SK-N-DZ (cell line): ENCODE measurements at regions not wholly inside any gene's neighbourhood (a gene's known extent, or its start where the extent isn't known, plus 50 kb on each side); places are given as distances from the start of the nearest gene placed in this dataset.

ENCODE experiments used
- DNase-seq: peaks from one replicate; pipeline ENCODE4 v3.0.0-alpha.2; 2015; ENCODE audit warnings: low spot score

GRCh38 chr16:77553130-77553529, 118.3 kb upstream of the ADAMTS18 start:
- DNase-seq, result peak; percentile 16

GRCh38 chr16:77555126-77555525, 120.3 kb upstream of the ADAMTS18 start:
- DNase-seq, result no peak

DNA sequence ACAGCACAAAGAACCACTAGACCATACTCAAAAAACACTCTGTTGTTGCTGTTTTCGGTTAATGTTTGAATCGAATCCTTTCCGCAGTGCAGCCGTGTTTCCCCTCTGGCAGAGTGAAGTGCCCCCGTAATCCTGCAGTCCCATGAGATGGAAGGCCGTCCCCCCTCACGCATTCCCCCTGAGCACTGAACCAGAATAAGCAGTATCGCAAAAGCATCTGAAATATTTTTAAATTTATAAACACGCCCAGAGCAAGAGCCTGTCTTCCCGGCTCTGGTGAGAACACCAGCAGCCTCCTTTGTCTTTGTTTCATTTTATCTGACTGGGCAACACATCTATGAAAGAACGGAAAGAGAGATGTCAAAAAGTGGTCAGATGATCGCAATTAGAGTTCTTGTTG, 121.0 kb upstream of the ADAMTS18 start:
- DNase-seq, result no peak

DNA sequence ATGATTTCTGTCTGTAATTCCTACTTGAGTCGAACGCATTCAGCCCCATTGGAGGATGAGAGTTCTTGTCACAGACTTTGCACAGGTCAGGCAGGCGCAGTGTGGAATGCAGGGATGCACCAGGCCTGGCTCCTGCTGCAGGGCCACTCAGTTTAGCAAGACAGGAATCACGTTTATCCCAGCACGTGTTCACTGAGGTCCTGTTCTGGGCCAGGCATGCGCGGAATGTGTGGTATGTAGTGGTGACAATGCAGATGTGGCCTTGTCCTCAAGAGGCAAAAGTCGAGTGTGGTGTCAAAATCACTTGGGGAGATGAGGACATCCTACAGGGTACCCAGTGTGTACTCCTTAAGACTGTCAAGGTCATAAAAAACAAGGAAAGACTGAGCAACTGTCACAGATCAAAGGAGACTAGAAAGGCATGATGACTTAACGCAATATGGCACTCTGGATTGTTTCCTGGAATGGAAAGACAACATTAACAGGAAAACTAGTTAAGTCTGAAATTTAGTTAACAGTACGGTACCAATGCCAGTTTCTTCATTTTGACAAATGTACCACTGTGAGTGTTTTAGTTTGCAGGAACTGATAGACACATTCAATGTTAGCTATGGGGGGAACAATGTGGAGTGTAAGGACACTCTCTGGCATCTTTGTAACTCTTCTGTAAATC, 121.5 kb upstream of the ADAMTS18 start:
- DNase-seq, result no peak

DNA sequence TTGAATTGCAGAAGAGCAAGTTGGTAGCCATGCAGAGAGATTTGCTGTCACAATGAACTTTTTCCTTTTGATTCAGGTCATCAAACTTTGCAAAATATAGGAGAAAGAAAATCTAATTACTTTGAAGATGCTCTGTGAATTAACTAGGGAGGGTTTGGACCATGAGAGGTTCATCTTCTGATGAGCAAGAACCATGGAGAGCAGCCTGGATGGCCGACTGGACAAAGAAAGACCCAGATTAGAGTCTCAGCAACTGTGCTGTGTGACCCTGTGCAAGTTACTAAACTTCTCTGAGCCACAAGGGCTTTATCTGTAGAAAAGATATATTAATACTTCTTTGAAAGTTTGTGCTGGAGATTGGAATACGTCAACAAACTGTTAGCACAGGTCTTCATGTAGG, 122.6 kb upstream of the ADAMTS18 start:
- no peak for DNase-seq

GRCh38 chr16:77558786-77559185, 124.0 kb upstream of the ADAMTS18 start:
- DNase-seq, result no peak

- DNase-seq, result no peak
These were observed 127.7 kb upstream of the ADAMTS18 start for GRCh38 chr16:77562497-77562896.

DNA sequence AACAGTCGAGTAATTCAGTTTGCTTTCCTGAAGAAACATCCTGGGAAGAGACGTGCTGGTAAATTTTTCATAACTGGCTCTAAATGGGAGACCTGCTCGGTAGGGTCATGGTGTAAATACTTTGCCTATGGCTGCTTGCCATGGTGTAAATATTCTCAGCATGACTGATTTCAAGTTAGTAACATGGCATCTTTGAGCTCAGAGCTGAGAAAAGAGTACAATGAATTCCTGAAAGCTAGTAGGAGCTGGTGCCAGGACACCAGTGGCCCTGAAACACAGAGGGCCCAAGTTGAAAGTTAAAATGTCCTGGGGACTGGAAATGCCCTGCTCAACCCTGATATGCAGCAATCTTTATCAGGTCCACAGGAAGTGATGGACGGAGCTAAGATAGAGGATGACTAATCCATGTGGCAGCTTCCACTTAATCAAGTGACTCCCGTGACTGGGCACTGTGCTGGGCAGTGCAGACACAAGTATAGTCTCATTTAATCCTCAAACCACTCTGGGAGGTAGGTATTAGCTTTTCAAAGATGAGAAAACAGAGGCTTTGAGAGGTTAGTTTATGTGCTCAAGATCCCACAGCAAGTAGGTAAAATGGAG, 130.1 kb upstream of the ADAMTS18 start:
- no peak for DNase-seq

GRCh38 chr16:77569406-77569805, 134.6 kb upstream of the ADAMTS18 start:
- DNase-seq, result no peak

DNA sequence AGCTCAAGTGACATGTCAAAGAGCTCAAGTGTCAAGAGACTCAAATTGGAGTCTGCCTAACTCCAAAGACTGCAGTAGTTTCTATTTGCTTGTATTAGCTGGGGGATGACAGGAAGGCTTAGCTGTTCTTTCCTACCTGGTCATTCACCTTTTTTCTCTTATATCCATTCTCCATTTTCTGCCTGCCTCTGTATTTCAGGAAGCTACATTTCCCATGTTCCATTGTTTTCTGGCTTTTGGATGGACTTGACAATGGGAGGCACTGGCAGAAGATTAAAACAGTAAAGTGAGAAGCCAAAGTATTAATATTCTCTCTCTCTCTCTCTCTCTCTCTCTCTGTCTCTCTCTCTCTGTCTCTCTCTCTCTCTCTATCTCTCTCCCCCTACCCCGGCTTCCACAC, 135.7 kb upstream of the ADAMTS18 start:
- no peak for DNase-seq

DNA sequence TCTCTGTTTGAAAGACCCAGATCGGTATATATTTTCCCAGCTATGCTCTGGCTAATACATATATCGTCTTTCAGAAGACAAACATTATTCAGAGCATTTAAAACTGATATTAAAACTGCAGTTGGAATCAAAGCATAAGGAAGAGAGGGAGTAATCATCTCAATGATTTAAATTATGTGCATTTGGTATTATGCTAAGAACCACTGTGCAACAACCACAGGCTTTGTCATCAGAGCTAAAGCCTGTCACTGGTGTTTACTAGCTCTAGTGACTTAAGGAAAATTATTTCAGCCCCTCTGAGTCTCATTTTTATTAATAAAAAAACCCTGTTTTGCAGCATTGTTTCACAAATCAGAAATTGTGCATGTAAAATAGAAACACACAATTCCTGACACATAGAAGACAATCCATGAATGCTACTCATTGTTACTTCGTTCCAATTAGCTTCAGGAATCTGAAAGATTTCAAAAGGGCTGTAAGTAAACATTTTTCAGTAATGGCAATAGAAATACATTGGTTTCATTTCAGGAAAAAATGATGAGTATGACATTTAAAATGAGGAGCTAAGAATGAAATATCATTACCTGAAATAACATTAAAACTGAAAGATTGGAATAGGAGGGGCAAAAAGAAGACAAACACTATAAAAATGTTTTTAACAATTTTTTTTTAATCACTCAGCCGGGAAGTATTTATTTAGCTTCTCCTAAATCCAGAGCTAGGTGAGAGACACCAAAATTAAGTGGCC, 136.5 kb upstream of the ADAMTS18 start:
- no peak for DNase-seq

DNA sequence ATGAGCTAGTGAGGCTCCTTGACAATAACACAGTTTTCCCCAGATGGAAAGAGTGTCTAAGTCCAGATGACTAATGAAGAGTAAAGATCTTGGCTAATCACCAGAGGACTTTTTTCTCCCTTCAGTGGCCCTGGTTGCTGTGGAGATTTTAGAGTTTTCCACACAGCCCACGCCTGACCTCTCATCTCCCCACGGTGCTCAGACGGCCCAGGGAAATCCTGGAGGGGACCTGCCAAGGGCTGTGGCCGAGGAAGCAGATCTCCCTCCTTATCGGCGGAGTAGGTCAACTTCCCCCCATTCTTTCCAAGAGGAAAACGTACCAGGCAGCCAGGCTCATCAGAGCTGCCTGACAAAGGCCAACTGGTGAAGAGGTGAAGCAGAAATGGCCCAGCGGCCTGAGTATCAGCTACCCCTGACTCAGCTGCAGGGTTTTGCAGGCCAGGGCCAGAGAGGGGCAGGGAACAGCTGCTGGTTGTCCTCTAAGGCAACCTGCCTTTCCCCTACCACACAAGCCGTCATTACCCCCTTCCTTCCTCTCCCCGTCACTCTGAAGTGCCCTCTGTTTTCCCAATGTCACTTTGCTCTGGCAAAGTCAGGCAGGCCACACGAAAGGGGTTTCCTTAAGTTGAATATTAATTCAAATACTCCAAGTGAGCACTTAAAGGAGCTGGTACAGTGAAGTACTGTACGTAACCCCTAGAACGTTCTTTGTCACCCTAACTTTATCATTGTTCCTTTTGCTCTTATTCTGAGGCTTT, 140.2 kb upstream of the ADAMTS18 start:
- no peak for DNase-seq

- DNase-seq, result no peak
These were observed 142.9 kb upstream of the NUDT7 start for GRCh38 chr16:77579351-77579891.

DNA sequence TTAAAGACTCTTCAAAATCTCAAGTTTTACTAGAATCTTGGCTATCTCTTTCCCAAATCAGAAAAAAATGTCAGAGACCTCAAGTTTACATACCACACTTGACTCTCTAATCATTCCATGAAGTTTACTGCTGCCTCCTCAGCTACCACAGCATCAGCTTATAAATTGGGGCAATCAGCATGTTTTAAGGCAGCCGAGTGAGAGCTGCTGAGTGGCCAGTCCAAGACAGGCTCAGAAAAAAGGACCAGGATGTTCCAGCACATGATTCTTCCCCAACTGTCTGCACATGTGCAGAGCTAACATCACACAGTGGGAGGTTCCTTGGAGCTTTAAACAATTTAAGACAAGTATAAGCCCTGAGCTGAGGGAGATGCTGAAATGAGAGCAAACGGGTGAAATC, 140.6 kb upstream of the NUDT7 start:
- DNase-seq, result no peak

- DNase-seq, result peak; percentile 52
These were observed 138.0 kb upstream of the NUDT7 start for GRCh38 chr16:77584205-77584859.

GRCh38 chr16:77585379-77586251, 136.7 kb upstream of the NUDT7 start:
- no peak for DNase-seq

DNA sequence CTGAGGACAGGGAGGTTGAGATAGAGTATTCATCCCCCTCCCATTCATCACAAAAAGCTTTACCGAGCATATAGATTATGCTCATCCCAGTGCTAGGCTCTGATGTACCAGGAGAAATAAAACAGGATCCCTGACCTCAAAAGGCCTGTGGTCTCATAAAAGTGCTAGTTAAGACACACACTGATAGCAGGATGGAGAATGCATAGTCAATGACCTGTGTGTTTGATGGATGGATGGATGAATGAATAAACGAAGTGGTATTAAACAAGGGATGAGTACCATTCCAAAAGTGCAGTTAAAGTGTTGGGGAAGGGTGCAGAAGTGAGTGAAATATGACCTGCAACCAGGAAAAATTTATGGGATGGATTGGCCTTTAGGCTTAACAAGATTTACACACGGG, 133.9 kb upstream of the NUDT7 start:
- no peak for DNase-seq

DNA sequence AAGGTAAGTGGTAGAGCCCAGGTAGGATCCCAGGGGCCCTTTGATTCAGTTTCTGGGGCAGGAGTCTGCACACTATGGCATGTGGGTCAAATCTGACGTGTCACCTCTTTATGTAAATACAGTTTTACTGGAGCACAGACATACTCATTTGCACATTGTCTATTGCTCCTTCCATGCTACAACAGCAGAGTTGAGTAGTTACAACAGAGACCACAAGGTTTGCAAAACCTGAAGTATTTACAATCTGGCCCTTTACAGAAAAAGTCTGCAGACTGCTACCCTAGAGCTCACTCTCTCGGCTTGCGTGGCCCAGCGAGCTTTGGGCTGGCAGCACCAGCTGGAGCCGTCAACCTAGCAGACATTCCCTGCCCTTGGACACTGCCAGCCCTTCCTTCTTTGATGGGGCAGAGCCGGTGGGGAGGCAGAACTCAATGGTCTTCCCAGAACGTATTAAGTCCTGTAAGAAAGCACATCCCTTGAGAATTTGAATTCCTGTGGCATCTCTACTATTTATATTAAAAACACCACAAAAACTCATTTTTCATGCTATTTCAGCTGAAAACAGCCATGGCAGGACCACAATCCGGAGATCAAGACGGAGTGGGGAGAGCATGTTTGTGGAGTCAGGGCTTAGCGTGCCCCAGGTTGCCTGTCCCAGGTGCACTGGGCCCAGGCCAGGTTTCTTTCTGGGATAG, 133.1 kb upstream of the NUDT7 start:
- no peak for DNase-seq

DNA sequence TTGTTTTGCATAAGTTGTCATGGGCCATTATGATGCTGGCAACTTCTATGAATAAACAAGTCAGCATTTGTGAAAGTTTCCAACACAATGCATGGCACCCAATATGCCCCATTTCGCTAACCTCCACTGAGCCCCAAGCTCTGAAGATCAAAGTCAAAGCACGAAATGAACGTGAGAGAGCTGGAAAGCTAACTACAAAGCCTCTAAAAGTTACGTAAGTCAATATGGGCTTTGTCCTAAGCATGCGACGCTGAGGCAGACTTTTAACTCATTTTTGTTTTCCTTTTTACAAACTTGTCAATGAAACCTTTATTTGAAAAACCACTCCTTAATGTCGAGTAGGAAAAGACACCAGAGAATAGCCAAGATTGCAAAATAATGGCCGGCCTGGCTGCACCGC, 131.6 kb upstream of the NUDT7 start:
- no peak for DNase-seq

- DNase-seq, result no peak
These were observed 131.0 kb upstream of the NUDT7 start for GRCh38 chr16:77591347-77591746.
